ENCODE measurements at regions not wholly inside any gene's neighbourhood (a gene's known extent, or its start where the extent isn't known, plus 50 kb on each side); places are given as distances from the start of the nearest gene placed in this dataset.
"Not testable (repeated sequence)": the region's sequence is repeated elsewhere in the genome, so short reads cannot be mapped to it uniquely, and the experiment has no call there.

DNA sequence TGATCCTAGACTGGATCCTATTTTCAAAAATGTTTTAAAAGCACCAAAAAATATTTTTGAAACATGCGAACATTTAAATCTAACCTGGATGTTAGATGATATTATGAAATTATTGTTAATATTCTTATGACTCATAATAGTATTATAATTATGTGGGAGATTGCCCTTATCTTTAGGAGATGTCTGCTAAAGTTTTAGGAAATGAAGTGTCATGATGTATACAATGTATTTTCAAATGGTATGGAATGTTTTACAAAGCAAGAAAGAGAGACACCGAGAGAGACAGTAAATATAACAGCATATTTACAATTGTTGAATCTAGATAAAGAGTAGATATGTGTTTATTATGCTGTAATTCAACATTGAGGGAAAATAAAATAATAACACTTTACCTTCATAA, 455.9 kb downstream of the ACTL7B start:
- DNase-seq (ENCODE audit: low read depth) = no peak

- DNase-seq (ENCODE audit: low read depth) = no peak
Observed at GRCh38 chr9:108397286-108397685, 458.5 kb downstream of the ACTL7B start.

- no peak for DNase-seq (ENCODE audit: low read depth)
Observed at GRCh38 chr9:108396611-108397010, 459.2 kb downstream of the ACTL7B start.

DNA sequence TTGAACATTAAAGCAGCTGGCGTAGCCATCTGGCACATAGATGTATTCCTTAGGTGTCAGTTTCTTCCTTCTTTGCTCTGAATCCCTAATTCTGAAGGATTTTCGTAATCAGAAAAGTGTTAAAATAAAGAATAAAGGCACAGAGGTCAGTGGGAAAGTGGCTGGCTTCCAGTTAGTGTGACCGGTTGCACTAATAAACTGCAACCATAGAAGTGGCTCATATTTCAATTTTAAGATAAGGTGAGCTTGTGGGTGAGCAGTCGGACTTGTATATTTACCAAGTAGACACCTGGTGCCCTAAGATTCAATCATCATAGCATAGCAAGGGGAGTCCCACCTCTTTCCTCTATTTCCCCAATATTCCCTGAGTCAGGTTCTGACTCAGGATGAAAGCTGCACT, 459.6 kb downstream of the ACTL7B start:
- DNase-seq (ENCODE audit: low read depth) = no peak

DNA sequence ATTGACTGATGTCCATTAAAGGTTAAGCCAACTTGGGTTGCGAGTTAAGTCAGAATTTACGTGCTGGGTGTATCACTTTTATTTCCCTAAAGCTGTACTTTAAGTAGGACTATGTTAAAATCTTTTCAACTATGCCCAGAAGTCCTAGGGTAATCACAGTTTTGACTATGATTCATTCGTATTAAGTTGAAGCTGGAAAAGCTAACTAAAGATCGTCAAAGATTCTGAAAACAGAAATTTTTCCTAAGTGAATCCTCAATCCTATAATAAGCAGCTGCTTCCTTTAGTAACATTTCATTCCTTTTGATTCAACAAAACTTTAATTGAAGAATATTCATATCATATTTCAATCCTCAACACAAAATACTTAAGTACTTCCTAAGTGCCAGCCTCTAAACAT, 460.4 kb downstream of the ACTL7B start:
- DNase-seq (ENCODE audit: low read depth) = no peak

DNA sequence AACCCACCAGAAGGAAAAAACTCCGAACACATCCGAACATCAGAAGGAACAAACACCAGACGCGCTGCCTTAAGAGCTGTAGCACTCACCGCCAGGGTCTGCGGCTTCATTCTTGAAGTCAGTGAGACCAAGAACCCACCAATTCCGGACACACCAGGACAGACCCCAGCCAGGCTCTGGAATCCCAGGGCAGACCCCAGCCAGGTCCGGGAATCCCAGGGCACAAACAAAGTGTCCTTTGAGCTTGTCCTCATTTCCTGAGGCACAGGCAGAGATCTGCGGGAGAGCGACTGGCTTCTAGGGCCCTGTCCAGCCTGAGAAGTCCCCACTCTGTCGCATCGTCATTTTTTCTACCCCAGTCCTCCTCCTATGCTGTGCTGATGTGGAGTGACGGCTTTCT, 461.1 kb downstream of the ACTL7B start:
- no peak for DNase-seq (ENCODE audit: low read depth)

DNA sequence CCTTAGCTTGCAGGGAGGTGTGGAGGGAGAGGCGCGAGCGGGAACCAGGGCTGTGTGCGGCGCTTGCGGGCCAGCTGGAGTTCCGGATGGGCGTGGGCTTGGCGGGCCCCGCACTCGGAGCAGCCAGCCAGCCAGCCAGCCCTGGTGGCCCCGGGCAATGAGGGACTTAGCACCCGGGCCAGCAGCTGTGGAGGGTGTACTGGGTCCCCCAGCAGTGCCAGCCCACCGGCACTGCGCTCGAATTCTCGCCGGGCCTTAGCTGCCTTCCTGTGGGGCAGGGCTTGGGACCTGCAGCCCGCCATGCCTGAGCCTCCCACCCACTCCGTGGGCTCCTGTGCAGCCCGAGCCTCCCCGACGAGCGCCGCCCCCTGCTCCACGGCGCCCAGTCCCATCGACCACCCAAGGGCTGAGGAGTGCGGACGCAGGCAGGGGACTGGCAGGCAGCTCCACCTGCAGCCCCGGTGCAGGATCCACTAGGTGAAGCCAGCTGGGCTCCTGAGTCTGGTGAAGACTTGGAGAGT, 462.2 kb downstream of the ACTL7B start:
- DNase-seq (ENCODE audit: low read depth) = not testable (repeated sequence)

DNA sequence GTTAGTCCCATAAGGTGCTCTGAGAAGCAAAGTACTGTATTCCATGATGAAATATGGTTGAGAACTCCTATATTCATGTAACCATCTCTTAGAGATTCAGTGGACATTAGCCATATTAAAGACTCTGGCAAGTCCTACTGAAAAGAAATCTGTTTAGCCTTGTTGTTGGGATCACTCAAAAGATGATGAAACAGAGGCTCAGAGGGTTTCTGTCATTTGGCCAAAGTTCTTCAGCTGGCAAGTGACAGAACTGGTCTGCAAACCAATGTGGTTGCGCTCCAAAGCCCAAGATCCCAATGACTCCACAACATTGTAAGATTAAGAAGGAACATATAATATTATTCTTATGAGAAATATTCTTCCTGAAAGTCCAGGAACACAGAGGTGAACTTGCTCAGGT, 462.9 kb downstream of the ACTL7B start:
- DNase-seq (ENCODE audit: low read depth) = no peak

GRCh38 chr9:108389056-108389455, 466.7 kb downstream of the ACTL7B start:
- no peak for DNase-seq (ENCODE audit: low read depth)

GRCh38 chr9:108386859-108387384, 468.9 kb downstream of the ACTL7B start:
- no peak for DNase-seq (ENCODE audit: low read depth)

GRCh38 chr9:108386032-108386431, 469.8 kb downstream of the ACTL7B start:
- no peak for DNase-seq (ENCODE audit: low read depth)

DNA sequence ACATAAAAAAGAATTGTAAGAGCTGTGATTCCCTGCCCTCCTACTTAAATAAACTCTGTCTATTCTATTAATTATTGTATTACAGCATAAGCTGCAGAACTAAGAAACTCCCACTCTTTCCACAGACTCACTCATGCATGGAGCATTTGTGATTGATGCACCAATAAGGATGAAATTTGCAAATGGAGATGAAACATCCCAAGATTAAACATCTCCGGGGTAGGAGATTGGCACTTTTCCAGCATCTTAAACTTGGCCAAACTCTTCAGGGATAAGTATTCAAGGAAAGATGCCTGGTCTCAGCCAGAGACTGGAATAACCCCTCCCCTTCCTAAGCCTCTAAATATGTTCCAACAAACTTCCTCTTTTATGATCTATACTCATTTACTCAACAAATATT, 472.0 kb downstream of the ACTL7B start:
- no peak for DNase-seq (ENCODE audit: low read depth)

DNA sequence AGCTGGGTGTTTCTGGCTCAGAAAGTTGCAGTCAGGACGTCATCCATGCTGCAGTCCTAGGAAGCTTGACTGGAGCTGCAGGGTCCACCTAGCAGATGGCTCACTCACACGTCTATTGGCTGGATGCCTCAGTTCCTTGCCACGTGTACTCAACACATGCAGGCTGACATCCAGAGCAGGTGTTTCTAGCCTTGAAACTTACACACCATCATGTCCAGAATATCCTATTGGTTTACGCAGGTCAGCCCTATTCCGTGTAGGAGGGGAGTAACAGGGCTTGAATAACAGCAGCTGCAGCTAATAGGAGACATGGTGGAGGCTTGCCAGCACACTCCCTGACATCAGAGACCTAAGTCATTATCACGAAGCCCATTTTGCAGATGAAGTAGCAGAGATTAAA, 473.5 kb downstream of the ACTL7B start:
- no peak for DNase-seq (ENCODE audit: low read depth)

DNA sequence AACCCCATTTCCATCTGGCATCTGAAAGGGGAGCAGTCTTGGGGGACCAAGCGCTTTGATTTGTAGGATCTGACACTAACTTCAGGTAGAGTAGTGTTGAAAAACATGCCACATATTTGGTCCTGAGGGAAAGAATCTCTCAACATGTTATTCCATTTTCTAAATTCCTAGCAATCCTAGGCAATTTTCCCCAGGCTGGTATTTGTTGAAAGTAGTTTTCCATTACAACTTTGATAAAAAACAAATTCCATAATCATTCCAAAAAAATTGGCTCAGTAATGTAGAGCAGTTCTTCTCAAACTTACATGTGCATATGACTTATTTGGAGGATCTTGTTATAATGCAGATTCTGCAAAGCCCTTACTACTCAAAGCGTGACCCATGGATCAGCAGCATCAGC, 477.9 kb downstream of the ACTL7B start:
- DNase-seq (ENCODE audit: low read depth) = no peak

DNA sequence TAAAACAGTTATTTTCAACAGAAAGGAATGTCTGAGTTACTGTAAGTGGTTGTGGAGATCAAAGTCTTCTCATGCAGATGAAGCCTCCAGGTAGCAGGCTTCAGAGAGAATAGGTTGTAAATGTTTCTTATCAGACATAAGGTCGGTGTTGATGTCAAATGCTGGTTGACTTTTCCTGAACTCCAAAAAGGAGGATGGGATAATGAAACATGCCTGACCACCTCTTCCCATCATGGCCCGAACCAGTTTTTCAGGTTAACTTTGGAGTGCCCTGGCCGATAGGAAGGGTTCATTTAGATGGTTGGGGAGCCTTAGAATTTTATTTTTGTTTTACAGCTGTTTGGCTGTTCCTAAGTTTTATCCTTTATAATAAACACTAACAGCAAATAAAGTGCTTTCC, 478.4 kb downstream of the ACTL7B start:
- DNase-seq (ENCODE audit: low read depth) = no peak

DNA sequence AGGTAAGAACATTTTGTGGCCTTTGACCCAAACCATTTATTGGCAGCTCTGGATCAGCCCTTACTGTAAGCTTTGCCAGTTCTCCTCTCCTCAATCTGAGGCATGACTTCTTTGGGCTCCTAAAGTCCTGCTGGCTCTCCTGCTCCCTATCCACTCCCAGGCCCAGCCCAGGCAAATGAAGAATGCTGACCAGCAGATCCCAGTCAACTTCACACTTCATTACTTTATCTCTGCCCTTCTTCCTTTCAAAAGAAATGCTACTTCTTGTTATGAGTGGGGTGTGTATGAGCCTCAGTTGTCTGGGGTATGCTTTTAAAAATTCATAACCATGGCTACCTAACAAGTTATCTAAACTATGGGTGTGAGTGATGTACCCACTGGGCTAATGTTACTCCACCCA, 479.6 kb downstream of the ACTL7B start:
- no peak for DNase-seq (ENCODE audit: low read depth)

DNA sequence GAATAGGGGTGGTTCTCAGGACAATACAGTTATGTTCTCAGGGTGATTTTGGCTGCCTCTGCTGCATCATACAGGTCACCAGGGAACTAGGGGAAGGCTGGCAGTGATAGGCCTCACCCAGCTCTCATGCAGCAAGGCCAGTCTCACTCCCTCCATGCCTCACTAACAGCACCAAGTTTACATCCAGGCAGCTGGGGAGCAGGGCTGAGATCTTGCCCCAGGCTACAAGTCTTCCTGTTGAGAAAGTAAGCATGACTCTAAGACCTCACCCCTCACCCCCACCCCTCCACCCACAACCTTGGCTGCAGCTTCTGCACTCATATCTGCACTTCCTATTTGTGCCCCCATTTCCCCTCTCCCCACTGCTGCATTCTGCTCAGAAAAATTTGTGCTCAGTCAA, 481.2 kb downstream of the ACTL7B start:
- DNase-seq (ENCODE audit: low read depth) = no peak

DNA sequence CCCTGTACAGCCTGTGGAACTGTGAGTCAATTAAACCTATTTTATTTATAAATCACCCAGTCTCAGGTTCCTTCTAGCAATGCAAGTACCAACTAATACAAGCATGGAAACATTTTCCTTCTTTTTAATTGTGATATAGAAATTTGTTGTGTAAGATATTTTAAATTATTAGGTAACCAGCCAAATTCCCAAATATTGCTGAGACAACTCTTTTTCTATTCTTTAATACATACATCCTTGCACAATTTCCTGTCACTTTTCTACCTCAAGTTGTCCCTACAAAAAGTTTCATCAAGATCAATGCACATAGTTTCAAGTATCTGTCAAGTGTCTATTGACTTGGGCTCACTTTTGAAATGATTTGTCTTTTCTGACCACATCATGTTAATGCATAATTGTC, 488.6 kb downstream of the ACTL7B start:
- DNase-seq (ENCODE audit: low read depth) = no peak

DNA sequence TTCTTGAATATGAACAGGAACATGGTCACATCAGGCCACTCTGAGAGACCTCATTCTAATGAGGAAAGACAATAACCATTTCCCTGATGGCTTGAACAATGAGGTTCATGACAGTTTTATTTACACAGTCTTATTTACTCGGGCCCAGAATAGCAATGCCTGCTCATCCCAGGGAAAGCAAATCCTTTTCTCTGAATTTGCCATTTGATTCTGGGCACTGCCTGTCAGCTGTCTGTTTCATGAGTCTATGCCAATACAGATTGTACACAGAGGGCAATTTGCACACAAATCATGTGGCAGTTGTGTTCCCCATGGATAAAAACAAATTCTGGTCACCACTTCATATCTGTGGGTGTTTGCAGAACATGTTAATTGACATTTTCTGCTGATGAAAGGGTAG, 492.5 kb downstream of the ACTL7B start:
- no peak for DNase-seq (ENCODE audit: low read depth)

- no peak for DNase-seq (ENCODE audit: low read depth)
Observed at GRCh38 chr9:108360304-108360703, 495.5 kb downstream of the ACTL7B start.

DNA sequence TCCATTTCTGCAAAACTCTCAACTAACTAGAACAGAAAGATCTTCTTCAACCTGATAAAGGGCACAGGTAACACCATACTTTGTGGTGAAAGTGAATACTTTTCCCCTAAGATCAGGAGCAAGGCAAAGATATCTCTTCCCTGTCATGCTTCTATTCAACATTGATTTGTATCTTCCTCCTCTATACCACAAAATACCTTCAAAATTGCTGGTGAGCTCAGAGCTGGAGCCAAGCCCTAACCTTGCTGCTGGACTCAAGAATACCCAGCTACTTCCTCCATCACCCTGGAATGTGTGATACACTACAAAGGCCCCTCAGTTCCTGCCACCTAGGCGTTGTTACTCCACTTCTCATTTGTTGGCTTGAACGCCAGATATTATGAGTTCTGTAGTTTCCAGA, 499.0 kb downstream of the ACTL7B start:
- DNase-seq (ENCODE audit: low read depth) = no peak

DNA sequence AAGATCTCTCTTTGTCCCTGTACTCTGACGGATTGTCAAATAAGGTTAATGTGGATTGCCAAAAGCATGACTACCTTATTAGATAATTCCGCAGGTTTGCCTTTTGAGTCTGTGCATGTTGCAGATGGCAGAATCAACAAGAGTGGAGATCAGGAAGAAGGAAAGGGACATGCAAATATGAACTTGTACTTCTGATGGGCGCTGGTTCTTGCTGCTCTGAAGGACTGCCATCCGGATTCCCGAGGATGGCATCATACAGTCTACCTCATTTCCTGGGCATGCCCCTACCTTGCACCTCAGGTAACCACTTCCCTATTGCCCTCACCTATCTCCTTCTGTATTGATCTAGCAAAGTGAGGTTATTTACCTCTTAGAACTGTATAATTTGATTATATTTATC, 504.2 kb downstream of the ACTL7B start:
- DNase-seq (ENCODE audit: low read depth) = no peak

- no peak for DNase-seq (ENCODE audit: low read depth)
Observed at GRCh38 chr9:108347463-108348188, 508.2 kb downstream of the ACTL7B start.

- DNase-seq (ENCODE audit: low read depth) = no peak
Observed at GRCh38 chr9:108345826-108346225, 510.0 kb downstream of the ACTL7B start.
